ENCODE measurements at regions not wholly inside any gene's neighbourhood (a gene's known extent, or its start where the extent isn't known, plus 50 kb on each side); places are given as distances from the start of the nearest gene placed in this dataset.

- Histone ChIP-seq H3K4me1 (no peaks in the 10 kb centered on the region), H3K36me3 (no peaks in the 10 kb centered on the region), H3K27me3 (no peaks in the 10 kb centered on the region), H3K9me3 (no peaks in the 10 kb centered on the region), H3K4me3 (no peak overlapping the region), H3K27ac (no peak overlapping the region)
- TF ChIP-seq, protein P1, sequence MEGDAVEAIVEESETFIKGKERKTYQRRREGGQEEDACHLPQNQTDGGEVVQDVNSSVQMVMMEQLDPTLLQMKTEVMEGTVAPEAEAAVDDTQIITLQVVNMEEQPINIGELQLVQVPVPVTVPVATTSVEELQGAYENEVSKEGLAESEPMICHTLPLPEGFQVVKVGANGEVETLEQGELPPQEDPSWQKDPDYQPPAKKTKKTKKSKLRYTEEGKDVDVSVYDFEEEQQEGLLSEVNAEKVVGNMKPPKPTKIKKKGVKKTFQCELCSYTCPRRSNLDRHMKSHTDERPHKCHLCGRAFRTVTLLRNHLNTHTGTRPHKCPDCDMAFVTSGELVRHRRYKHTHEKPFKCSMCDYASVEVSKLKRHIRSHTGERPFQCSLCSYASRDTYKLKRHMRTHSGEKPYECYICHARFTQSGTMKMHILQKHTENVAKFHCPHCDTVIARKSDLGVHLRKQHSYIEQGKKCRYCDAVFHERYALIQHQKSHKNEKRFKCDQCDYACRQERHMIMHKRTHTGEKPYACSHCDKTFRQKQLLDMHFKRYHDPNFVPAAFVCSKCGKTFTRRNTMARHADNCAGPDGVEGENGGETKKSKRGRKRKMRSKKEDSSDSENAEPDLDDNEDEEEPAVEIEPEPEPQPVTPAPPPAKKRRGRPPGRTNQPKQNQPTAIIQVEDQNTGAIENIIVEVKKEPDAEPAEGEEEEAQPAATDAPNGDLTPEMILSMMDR (IDR thresholded peaks at IDR 0.05), result no peak
- no peak for FAIRE-seq
- peak in 2 of 6 donors; percentile 38 to 46 for DNase-seq
- 65 to 73% methylated on average over 24 to 26 of the region's 26 CpGs for WGBS, 2 donors
- intact Hi-C loops (cut with DNase I), result no loop called here
- ATAC-seq, result no peak
Measured at GRCh38 chr4:3679071-3679825, 86.9 kb upstream of the ADRA2C start.

DNA sequence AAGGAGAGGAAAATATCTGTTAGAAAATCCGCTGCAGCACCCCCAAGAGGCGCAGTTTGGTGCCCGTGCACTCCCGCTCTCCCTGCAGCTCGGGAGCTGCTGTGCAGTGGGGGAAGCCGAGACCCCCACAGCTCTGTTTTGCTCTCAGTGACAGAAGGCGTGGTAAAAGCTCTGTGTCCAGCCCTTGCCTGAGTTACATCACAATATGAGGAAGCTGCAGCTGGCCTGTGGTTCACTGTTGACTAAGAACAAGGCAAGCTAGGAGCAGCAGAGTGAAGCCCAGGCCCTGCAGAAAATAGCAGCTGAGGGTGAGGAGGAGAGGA, 88.5 kb upstream of the ADRA2C start:
- no peaks in the 10 kb centered on the region for H3K36me3 ChIP-seq
- ATAC-seq, result no peak
- 52 to 62% methylated on average over 7 of the region's 7 CpGs for WGBS, 2 donors
- TF ChIP-seq, protein P1 (IDR thresholded peaks at IDR 0.05), result no peak
- intact Hi-C loops (cut with DNase I), result no loop called here
- DNase-seq, result peak in 1 of 6 donors; percentile 30
- H3K9me3 ChIP-seq, result no peaks in the 10 kb centered on the region
- no peaks in the 10 kb centered on the region for H3K4me1 ChIP-seq
- H3K27me3 ChIP-seq, result no peaks in the 10 kb centered on the region
- no peak overlapping the region for H3K4me3 ChIP-seq
- no peak for FAIRE-seq
- H3K27ac ChIP-seq, result no peak overlapping the region

DNA sequence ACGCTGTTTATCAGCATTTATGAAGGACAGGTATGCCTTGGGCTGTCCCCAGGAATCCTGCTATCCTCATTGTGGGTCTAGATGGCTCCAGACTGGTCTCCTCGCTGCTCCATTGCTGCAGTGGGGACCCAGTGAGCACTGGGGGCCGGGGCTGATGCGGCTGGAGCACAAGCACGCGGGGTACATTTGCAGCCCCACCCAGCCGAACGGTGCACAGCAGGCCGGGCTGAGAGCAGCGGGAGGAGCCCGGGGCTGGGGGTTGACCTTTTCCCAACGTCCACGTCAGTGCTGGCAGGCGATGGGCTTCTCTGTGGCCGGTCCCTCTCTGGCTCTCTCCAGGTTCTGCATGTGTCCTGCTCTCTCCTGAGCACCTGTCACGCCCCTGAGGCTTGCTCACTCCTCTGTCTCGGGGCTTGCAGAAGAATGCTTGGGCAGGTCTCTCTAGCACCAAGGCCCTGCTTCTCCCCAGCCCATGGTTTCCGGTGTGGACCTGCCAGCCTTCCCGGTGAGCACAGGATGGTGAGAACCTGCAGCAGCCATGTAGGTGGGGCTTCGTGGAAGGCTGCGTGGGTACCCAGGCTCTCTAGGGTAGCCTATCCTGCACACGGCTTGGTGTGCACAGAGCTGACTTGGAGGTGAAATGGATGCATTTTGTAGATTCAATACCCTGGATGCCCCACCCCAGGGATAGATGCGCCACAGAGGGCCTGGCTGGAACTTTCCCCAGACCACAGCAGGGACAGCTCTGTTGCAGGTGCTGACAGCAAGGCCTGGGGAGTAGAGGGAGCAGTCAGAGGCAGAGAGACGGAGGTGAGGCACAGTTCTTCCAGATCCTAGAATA, 89.1 kb upstream of the ADRA2C start:
- WGBS, 2 donors, result 46 to 47% methylated on average over 24 of the region's 24 CpGs
- Histone ChIP-seq H3K4me3 (no peak overlapping the region), H3K27ac (no peak overlapping the region), H3K9me3 (no peaks in the 10 kb centered on the region), H3K4me1 (no peaks in the 10 kb centered on the region), H3K36me3 (no peaks in the 10 kb centered on the region), H3K27me3 (no peaks in the 10 kb centered on the region)
- DNase-seq (peak in 2 of 6 donors; percentile 29 to 49), FAIRE-seq (no peak), ATAC-seq (no peak)
- TF ChIP-seq, protein P1 (IDR thresholded peaks at IDR 0.05), result no peak
- intact Hi-C loops (cut with DNase I), result no loop called here

DNA sequence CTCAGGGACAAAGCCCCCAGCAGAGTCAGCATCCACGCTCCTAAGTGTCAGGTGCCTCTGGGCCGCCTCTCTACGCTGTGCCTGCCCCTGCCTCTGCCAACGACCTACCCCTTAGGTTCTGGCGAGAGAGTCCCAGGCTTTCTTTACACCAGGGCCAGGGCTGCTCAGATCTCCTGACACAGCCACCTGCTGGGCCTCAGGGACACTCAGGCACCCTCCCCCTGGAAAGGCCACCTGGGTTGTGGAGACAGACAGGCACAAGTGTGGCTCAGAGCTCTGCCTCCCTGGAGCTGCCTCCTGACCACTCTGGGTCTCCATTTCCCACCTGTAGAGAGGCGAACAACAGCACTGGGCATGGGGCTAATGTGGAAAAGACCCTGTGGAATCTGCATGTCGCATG, 90.0 kb upstream of the ADRA2C start:
- no peak for ATAC-seq
- no peaks in the 10 kb centered on the region for H3K4me1 ChIP-seq
- DNase-seq, result peak in 2 of 6 donors; percentile 27 to 48
- intact Hi-C loops (cut with DNase I), result no loop called here
- no peak for FAIRE-seq
- H3K36me3 ChIP-seq, result no peaks in the 10 kb centered on the region
- no peak overlapping the region for H3K4me3 ChIP-seq
- H3K9me3 ChIP-seq, result no peaks in the 10 kb centered on the region
- no peak overlapping the region for H3K27ac ChIP-seq
- TF ChIP-seq, protein P1 (IDR thresholded peaks at IDR 0.05), result no peak
- no peaks in the 10 kb centered on the region for H3K27me3 ChIP-seq
- 61 to 71% methylated on average over 7 of the region's 7 CpGs for WGBS, 2 donors

Measured in pancreas (tissue), 10 donors.